ENCODE measurements at regions not wholly inside any gene's neighbourhood (a gene's known extent, or its start where the extent isn't known, plus 50 kb on each side); places are given as distances from the start of the nearest gene placed in this dataset.

GRCh38 chr11:38795027-38795426 is 2197.0 kb upstream of the RAG2 start:
- Histone ChIP-seq H3K27me3 (replicated peaks; ENCODE audit: insufficient read depth) (no peaks in the 10 kb centered on the region), H3K4me1 (replicated peaks) (no peaks in the 10 kb centered on the region), H3K4me3 (no peak overlapping the region), H3K36me3 (no peaks in the 10 kb centered on the region), H3K9me3 (no peaks in the 10 kb centered on the region), H3K27ac (no peak overlapping the region)
- TF ChIP-seq CTCF (IDR thresholded peaks at IDR 0.05) (no peak), POLR2A (IDR thresholded peaks at IDR 0.05) (no peak), POLR2AphosphoS5 (IDR thresholded peaks at IDR 0.05) (no peak)
- 63% methylated on average over 2 of the region's 2 CpGs for WGBS
- intact Hi-C loops (cut with DNase I) = no loop called here
- DNase-seq (ENCODE audit: low spot score) = no peak

- H3K27ac ChIP-seq = no peak overlapping the region
- no peaks in the 10 kb centered on the region for H3K27me3 ChIP-seq (replicated peaks; ENCODE audit: insufficient read depth)
- WGBS = 34% methylated on average over 4 of the region's 4 CpGs
- DNase-seq (ENCODE audit: low spot score) = peak; percentile 42
- no peaks in the 10 kb centered on the region for H3K4me1 ChIP-seq (replicated peaks)
- no peaks in the 10 kb centered on the region for H3K36me3 ChIP-seq
- TF ChIP-seq CTCF (IDR thresholded peaks at IDR 0.05) (peak; percentile 17 to 74 (median 63)), POLR2AphosphoS5 (IDR thresholded peaks at IDR 0.05) (no peak)
- no peak overlapping the region for H3K4me3 ChIP-seq
- intact Hi-C loops (cut with DNase I) = no loop called here
- no peaks in the 10 kb centered on the region for H3K9me3 ChIP-seq
Measured at GRCh38 chr11:38791346-38791961, 2193.4 kb upstream of the RAG2 start.

- no peak for DNase-seq (ENCODE audit: low spot score)
- Histone ChIP-seq H3K36me3 (no peaks in the 10 kb centered on the region), H3K4me3 (no peak overlapping the region), H3K27me3 (replicated peaks; ENCODE audit: insufficient read depth) (no peaks in the 10 kb centered on the region), H3K27ac (no peak overlapping the region), H3K4me1 (replicated peaks) (no peaks in the 10 kb centered on the region), H3K9me3 (no peaks in the 10 kb centered on the region)
- TF ChIP-seq CTCF (IDR thresholded peaks at IDR 0.05) = no peak
- no peak for TF ChIP-seq POLR2A (IDR thresholded peaks at IDR 0.05)
- TF ChIP-seq POLR2AphosphoS5 (IDR thresholded peaks at IDR 0.05) = no peak
- intact Hi-C loops (cut with DNase I) = no loop called here
Measured at GRCh38 chr11:38788561-38788960, 2190.5 kb upstream of the RAG2 start.

GRCh38 chr11:38784164-38784563 is 2186.1 kb upstream of the RAG2 start:
- no peaks in the 10 kb centered on the region for H3K27me3 ChIP-seq (replicated peaks; ENCODE audit: insufficient read depth)
- H3K4me3 ChIP-seq = no peak overlapping the region
- TF ChIP-seq POLR2AphosphoS5 (IDR thresholded peaks at IDR 0.05) (no peak), CTCF (IDR thresholded peaks at IDR 0.05) (no peak)
- WGBS = 94% methylated on average over 2 of the region's 2 CpGs
- no peaks in the 10 kb centered on the region for H3K9me3 ChIP-seq
- no peak for DNase-seq (ENCODE audit: low spot score)
- intact Hi-C loops (cut with DNase I) = no loop called here
- no peak overlapping the region for H3K27ac ChIP-seq
- no peaks in the 10 kb centered on the region for H3K36me3 ChIP-seq
- no peaks in the 10 kb centered on the region for H3K4me1 ChIP-seq (replicated peaks)

- no peak for DNase-seq (ENCODE audit: low spot score)
- TF ChIP-seq POLR2AphosphoS5 (IDR thresholded peaks at IDR 0.05) (no peak), CTCF (IDR thresholded peaks at IDR 0.05) (no peak), POLR2A (IDR thresholded peaks at IDR 0.05) (no peak)
- intact Hi-C loops (cut with DNase I) = no loop called here
- Histone ChIP-seq H3K4me3 (no peak overlapping the region), H3K36me3 (no peaks in the 10 kb centered on the region), H3K27me3 (replicated peaks; ENCODE audit: insufficient read depth) (no peaks in the 10 kb centered on the region), H3K9me3 (no peaks in the 10 kb centered on the region), H3K27ac (no peak overlapping the region), H3K4me1 (replicated peaks) (no peaks in the 10 kb centered on the region)
Measured at GRCh38 chr11:38766796-38767195, 2168.8 kb upstream of the RAG2 start.
